ENCODE measurements at regions not wholly inside any gene's neighbourhood (a gene's known extent, or its start where the extent isn't known, plus 50 kb on each side); places are given as distances from the start of the nearest gene placed in this dataset.
"Not testable (repeated sequence)": the region's sequence is repeated elsewhere in the genome, so short reads cannot be mapped to it uniquely, and the experiment has no call there.

GRCh38 chr11:44361813-44362212, 51.9 kb upstream of the ALX4 start:
- peak; percentile 11 for DNase-seq

- no peak for DNase-seq
These were observed 53.2 kb upstream of the ALX4 start for GRCh38 chr11:44363116-44363515.

GRCh38 chr11:44364596-44364995, 54.7 kb upstream of the ALX4 start:
- DNase-seq, result no peak

GRCh38 chr11:44365616-44366015, 55.7 kb upstream of the ALX4 start:
- DNase-seq, result no peak

- no peak for DNase-seq
These were observed 56.1 kb upstream of the ALX4 start for GRCh38 chr11:44366026-44366425.

GRCh38 chr11:44366741-44367140, 56.8 kb upstream of the ALX4 start:
- no peak for DNase-seq

GRCh38 chr11:44367452-44367851, 57.5 kb upstream of the ALX4 start:
- no peak for DNase-seq

GRCh38 chr11:44368886-44369285, 58.9 kb upstream of the ALX4 start:
- DNase-seq, result no peak

- DNase-seq, result not testable (repeated sequence)
These were observed 61.1 kb upstream of the ALX4 start for GRCh38 chr11:44371042-44371441.

GRCh38 chr11:44371706-44372105, 61.8 kb upstream of the ALX4 start:
- no peak for DNase-seq

- no peak for DNase-seq
These were observed 63.0 kb upstream of the ALX4 start for GRCh38 chr11:44372989-44373388.

- no peak for DNase-seq
These were observed 64.1 kb upstream of the ALX4 start for GRCh38 chr11:44374001-44374400.

- DNase-seq, result no peak
These were observed 66.5 kb upstream of the ALX4 start for GRCh38 chr11:44376423-44376822.

- DNase-seq, result no peak
These were observed 67.2 kb upstream of the ALX4 start for GRCh38 chr11:44377121-44377520.

GRCh38 chr11:44377914-44378321, 68.0 kb upstream of the ALX4 start:
- no peak for DNase-seq

GRCh38 chr11:44379141-44380008, 69.4 kb upstream of the ALX4 start:
- no peak for DNase-seq

- DNase-seq, result no peak
These were observed 70.0 kb upstream of the ALX4 start for GRCh38 chr11:44380009-44380313.

- DNase-seq, result no peak
These were observed 70.9 kb upstream of the ALX4 start for GRCh38 chr11:44380820-44381219.

- DNase-seq, result no peak
These were observed 71.3 kb upstream of the ALX4 start for GRCh38 chr11:44381261-44381660.

- DNase-seq, result no peak
These were observed 72.2 kb upstream of the ALX4 start for GRCh38 chr11:44382118-44382517.

- no peak for DNase-seq
These were observed 72.8 kb upstream of the ALX4 start for GRCh38 chr11:44382656-44383240.

- DNase-seq, result no peak
These were observed 73.3 kb upstream of the ALX4 start for GRCh38 chr11:44383246-44383645.

GRCh38 chr11:44387415-44387814, 77.5 kb upstream of the ALX4 start:
- DNase-seq, result no peak

- no peak for DNase-seq
These were observed 77.9 kb upstream of the ALX4 start for GRCh38 chr11:44387825-44388224.

Data from fibroblast of skin of scalp (primary cell).